ENCODE measurements at regions not wholly inside any gene's neighbourhood (a gene's known extent, or its start where the extent isn't known, plus 50 kb on each side); places are given as distances from the start of the nearest gene placed in this dataset.

DNA sequence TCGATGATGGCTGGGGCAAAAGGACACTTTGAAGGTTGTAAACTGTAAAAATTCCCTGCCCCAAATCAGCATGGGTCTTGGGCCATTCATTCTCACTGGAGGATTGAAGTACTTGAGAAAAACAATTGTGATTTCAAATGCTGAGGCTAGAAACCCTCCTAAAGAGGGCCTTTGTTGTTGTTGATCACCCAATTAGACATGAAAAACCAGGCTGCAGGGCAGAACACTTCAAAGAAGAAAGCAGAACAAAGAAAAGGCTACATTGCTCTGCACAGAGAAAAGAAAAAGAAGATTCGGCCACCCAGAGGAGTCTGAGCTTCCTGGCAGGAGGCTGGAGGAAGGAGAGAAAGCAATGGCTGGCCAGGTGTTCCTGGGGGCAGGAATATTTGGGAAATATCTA, 143.1 kb downstream of the NPY start:
- no peak for TF ChIP-seq POLR2A (IDR thresholded peaks at IDR 0.05)
- no peak for TF ChIP-seq CTCF (IDR thresholded peaks at IDR 0.05)
